HAP-1 (cell line): ENCODE measurements at regions not wholly inside any gene's neighbourhood (a gene's known extent, or its start where the extent isn't known, plus 50 kb on each side); places are given as distances from the start of the nearest gene placed in this dataset.

ENCODE experiments used
- DNase-seq, 2 experiments: peaks; one replicate each; pipeline ENCODE4 v3.0.0-alpha.2; 2016 to 2020; ENCODE audit warnings: low spot score in 2 of 2
- H3K27me3 ChIP-seq: fragments of 250-450 bp; sonication (Bioruptor Pico); 2 replicates; pipeline ENCODE4 v1.5.1; 2020; ENCODE audit warnings: low read depth, mild to moderate bottlenecking, moderate library complexity
- H3K36me3 ChIP-seq: fragments of 250-450 bp; sonication (Bioruptor Pico); replicated peaks from 2 replicates; pipeline ENCODE4 v1.5.1; 2020; ENCODE audit warnings: mild to moderate bottlenecking
- H3K4me1 ChIP-seq: fragments of 250-450 bp; sonication (Bioruptor Pico); 2 replicates; pipeline ENCODE4 v1.5.1; 2020; ENCODE audit warnings: mild to moderate bottlenecking
- H3K4me3 ChIP-seq: fragments of 250-450 bp; sonication (Bioruptor Pico); 2 replicates; pipeline ENCODE4 v1.5.1; 2020; ENCODE audit warnings: mild to moderate bottlenecking, moderate library complexity
- H3K9me3 ChIP-seq: fragments of 250-450 bp; sonication (Bioruptor Pico); 2 replicates; pipeline ENCODE4 v1.5.1; 2020; ENCODE audit warnings: mild to moderate bottlenecking, moderate library complexity
- in situ Hi-C: fragments of 300-500 bp; cut with MboI; formaldehyde crosslinking; loops from 3 replicates; pipeline ENCODE4 v1.14.3; 2020; ENCODE audit warnings: low sequenced_read_pairs, inconsistent platforms, mixed read lengths

DNA sequence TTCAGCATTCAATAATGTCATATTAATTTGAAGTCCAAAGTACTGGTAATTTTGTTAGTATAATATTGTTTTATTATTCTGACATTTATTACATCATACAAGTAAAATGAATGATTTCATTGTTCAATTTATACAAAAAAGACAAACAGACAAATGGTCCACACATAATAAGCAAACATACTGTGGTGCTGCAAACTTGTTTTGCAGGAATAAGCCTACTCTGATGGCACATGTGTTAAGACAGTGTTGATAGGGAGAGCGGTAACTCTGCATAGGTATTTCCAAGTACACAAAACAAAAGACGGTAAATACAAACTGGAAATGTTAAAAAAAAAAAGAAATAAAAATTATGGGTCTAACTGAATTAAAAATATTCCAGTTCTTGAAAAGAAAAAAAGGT lies 59.7 kb upstream of the DPYD start:
- Histone ChIP-seq H3K4me1 (no peaks in the 10 kb centered on the region), H3K36me3 (no peaks in the 10 kb centered on the region), H3K9me3 (no peaks in the 10 kb centered on the region), H3K27me3 (no peaks in the 10 kb centered on the region), H3K4me3 (no peak overlapping the region)
- DNase-seq: no peak
- in situ Hi-C loops: no loop called here

DNA sequence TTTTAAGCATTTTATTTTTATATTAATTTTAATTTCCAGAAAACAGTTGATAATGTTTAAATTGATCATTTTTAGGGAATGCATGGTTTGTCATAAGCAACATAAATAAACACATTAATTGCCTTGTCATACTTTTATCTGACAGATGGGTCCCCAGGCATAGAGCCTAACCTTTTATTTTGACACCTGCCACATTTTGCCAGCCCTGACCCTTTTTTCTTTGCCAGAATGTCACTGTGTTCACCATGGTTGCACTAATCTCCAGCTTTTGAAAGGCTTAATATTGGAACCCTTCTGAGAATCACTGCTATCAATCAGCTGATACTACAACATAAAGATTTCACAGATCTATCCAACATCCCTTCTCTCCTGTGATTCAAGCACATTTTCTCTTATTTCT lies 56.0 kb upstream of the DPYD start:
- Histone ChIP-seq H3K4me3 (no peak overlapping the region), H3K27me3 (no peaks in the 10 kb centered on the region), H3K36me3 (no peaks in the 10 kb centered on the region), H3K9me3 (no peaks in the 10 kb centered on the region), H3K4me1 (no peaks in the 10 kb centered on the region)
- no peak for DNase-seq
- in situ Hi-C loops: no loop called here
